GM19239 (cell line): ENCODE measurements at regions not wholly inside any gene's neighbourhood (a gene's known extent, or its start where the extent isn't known, plus 50 kb on each side); places are given as distances from the start of the nearest gene placed in this dataset.
"Not testable (repeated sequence)": the region's sequence is repeated elsewhere in the genome, so short reads cannot be mapped to it uniquely, and the experiment has no call there.

Source experiments
- DNase-seq: peaks from one replicate; pipeline ENCODE4 v3.0.0; 2011; ENCODE audit warnings: low spot score; ENCODE audit not compliant: insufficient read length
- FAIRE-seq: peaks from 2 replicates; lab custom pipeline; 2011; peaks lifted over from hg19 to GRCh38; lab: Jason Lieb, UNC

- DNase-seq, result no peak
- FAIRE-seq, result no peak
Measured at GRCh38 chr17:71636644-71637043, 484.2 kb upstream of the SOX9 start.

- no peak for FAIRE-seq
Measured at GRCh38 chr17:71638668-71639067, 482.2 kb upstream of the SOX9 start.

GRCh38 chr17:71639865-71640264, 481.0 kb upstream of the SOX9 start:
- DNase-seq, result no peak
- no peak for FAIRE-seq

More at GRCh38 chr17:71638668-71639067, 482.2 kb upstream of the SOX9 start:
- no peak for DNase-seq

- not testable (repeated sequence) for FAIRE-seq, DNase-seq
Measured at GRCh38 chr17:71646890-71647289, 473.9 kb upstream of the SOX9 start.

DNA sequence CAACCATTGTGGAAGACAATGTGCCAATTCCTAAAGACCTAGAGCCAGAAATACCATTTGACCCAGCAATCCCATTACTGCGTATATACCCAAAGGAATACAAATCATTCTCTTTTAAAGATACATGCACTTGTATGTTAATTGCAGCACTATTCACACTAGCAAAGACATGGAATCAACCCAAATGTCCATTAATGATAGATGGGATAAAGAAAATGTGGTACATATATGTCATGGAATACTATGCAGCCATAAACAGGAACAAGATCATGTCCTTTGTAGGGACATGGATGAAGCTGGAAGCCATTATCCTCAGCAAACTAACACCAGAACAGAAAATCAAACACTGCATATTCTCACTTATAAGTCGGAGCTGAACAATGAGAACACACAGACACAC, 472.5 kb upstream of the SOX9 start:
- not testable (repeated sequence) for DNase-seq, FAIRE-seq

DNA sequence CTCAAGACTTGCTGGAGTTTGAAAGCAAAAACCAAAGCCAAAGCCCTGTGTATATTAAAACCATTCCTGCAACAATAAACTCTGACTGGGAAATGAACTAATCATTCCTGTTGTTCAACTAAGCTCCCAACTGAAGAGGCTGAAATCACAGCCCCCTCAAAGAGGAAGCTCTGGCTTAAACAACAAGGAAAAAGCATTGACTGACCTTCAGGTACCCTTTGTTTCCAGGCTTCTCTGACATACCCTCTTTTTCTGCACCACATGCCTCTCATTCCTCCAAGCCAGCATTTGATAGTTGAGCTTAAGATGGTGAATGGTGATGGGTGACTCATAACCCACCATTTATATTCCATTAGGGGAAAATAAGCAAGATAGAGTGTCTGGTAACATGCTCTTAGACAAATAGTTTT, 470.9 kb upstream of the SOX9 start:
- no peak for DNase-seq
- FAIRE-seq, result no peak

DNA sequence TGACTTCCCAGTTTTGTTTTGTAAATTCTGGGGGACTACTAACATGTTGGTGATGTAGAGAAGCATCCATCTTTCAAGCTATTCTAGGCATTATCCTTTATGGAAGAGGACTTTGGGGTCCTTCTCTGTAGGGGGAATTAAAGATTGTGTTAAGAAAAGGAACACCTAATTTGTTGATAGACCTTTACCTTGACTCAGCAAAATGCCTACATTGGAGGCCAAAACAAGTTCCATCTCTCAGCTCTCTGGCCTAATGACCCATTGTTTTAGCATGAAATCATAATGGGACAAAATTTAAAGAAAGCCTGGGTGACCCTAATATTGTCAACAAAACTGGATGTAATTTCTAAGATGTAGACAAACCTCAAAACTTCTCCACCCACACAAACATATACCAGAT, 465.3 kb upstream of the SOX9 start:
- FAIRE-seq, result no peak
- no peak for DNase-seq

DNA sequence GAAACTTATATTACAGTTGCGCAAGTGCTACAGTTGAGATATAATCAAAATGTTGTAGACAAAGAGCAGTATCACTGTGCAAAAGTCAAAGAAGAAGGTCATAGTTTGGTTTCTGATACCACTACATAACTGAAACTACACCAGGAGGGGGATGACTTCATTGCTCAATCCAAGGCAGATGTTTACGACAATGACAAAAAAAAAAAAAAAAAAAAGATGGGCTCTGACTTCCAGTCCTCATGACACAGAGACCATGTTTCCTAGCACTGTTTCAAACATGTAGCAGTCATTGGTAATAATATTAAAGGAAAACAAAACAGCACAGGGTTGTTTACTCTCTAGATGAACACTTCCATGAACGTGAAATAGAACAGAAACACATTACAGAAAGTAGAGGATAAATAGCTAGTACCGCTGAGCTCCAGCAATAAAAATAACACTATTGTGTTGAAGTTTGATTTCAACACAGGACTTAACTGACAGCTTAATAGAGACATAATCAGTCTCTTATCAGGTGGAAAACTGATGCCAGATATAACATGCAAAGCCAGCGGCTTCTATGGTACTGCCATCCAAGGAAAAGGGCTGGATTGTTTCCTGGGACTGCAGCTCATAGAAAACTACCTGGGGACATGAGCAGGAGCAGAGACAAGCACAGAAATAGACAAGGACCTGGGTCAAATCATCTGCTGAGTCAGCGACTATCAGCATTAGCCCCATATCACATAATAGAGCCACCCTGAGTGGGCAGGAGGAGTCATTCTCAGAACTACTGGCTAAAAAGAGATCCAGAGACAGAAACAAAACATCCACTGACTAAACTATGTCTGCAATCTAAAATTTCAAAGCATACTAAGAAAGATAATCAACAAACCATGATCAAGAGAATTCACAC, 463.6 kb upstream of the SOX9 start:
- FAIRE-seq, result no peak

DNA sequence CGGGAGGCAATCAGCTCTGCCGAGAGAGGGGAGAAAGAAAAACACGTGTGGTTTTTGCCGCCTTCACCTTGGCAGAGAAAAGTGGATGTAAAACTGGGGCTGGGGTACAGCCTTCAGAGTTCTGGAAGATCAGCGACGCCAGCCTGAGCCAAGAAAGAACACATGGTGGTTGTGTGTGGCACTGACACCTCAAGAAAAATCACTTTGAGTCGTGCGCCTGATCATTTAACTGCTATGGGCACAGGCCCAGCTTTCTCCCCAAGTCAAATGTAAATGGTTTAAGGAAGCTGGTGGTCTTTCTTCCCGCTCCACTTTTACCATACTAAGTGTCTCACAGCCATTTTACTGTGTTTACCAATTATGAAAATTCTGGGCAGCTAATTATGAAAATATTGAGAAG, 461.8 kb upstream of the SOX9 start:
- no peak for FAIRE-seq

More for the DNA sequence above, 463.6 kb upstream of the SOX9 start:
- DNase-seq, result no peak

DNA sequence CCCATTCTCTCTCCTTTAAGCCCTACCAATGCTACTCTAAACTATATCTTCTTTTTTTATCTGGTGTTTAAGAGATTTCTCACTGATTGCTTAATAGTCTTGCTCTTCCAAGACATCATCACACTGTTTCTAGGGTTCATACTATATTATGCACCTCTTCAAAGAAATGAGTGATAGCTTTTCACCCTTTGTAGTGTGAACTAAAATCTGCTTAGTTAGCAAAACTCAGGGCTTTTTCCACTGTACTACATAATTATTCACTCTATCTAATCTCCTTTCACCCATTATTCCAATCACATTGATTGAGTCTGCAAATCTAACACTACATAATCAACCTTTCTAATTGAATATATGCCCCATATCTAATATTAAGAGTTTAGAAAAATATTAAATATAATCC, 456.0 kb upstream of the SOX9 start:
- FAIRE-seq (no peak), DNase-seq (no peak)

More for the DNA sequence above, 461.8 kb upstream of the SOX9 start:
- no peak for DNase-seq

GRCh38 chr17:71666047-71666446, 454.8 kb upstream of the SOX9 start:
- DNase-seq, result no peak

GRCh38 chr17:71667661-71668060, 453.2 kb upstream of the SOX9 start:
- DNase-seq (no peak), FAIRE-seq (no peak)

More at GRCh38 chr17:71666047-71666446, 454.8 kb upstream of the SOX9 start:
- no peak for FAIRE-seq

DNA sequence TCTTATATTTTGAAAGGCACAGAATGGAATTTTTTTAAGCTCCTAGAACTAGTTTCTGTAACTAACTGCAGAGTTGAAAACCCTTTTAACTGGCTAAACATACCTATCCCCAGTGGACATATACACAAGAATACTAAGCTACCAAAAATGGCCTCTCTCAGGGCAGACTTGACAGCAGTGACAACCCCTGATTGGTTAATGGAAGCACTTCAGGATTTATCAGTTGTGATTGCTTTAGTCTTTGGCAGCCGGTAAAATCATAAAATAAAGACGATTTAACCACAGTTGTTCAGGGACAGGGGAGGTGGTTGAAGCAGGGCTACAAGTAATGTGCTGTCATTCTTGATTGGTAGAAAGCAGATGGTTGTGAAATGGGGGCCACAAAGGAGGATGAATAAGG, 452.0 kb upstream of the SOX9 start:
- no peak for DNase-seq
- FAIRE-seq, result no peak

- no peak for DNase-seq
- FAIRE-seq, result no peak
Measured at GRCh38 chr17:71677439-71677838, 443.4 kb upstream of the SOX9 start.

GRCh38 chr17:71679832-71680231, 441.0 kb upstream of the SOX9 start:
- FAIRE-seq (no peak), DNase-seq (no peak)

- no peak for FAIRE-seq
Measured at GRCh38 chr17:71681427-71682173, 439.2 kb upstream of the SOX9 start.

DNA sequence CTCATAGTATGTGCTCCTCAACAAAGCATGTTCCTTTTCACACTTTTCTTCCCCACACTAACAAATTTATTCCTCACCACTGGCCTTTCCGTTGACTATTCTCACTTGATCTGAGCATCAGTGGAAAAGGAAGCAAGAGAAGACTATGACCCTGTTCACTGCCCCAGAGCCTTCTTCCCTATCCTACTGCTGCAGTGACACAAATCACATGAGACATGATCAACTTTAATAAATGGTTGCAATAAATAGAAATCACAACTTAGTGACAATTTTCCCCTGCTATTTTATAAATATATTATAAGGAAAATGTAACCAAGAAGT, 438.7 kb upstream of the SOX9 start:
- FAIRE-seq (no peak), DNase-seq (no peak)

More at GRCh38 chr17:71681427-71682173, 439.2 kb upstream of the SOX9 start:
- DNase-seq, result no peak

DNA sequence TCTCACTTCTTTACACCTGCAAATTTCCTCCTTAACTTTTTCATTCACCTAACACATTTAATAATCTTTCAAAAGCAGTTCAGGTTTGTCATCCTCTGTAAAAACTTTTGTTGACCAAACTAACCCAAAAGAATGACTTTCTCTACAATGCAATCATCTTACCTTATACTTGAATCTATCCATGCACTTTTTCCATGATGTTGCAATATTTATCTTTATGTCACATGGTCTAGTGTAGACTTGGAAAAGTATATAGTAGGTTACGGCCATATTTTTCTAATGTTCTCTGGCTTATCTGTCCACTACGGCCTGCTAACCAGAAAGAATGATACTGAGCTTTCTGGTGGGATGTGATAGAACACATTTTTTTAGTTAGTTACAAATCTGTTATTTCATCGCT, 431.0 kb upstream of the SOX9 start:
- no peak for FAIRE-seq
- DNase-seq, result no peak

GRCh38 chr17:71699907-71700306, 420.9 kb upstream of the SOX9 start:
- DNase-seq (no peak), FAIRE-seq (no peak)

DNA sequence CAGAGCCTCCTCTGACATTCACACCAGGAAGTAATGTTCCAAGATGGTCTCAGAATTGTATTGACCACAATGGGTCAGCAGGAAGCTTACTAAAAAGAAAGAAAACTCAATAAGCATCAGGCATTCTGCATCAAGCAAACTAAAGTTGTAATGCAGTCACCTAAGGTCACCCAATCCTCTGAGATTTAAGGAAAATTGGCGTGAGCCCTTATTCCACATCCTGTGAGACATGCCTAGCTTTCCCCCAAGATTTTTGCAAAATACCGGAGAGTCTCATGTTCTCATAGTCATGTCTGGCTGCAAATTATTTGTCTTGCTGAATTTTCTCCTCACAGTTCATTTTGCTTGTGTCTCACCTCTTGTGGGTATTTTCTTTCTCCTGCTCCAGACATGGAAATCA, 417.1 kb upstream of the SOX9 start:
- no peak for DNase-seq
- FAIRE-seq, result no peak

GRCh38 chr17:71709271-71709890, 411.4 kb upstream of the SOX9 start:
- DNase-seq (no peak), FAIRE-seq (no peak)
